NT2/D1 (cell line): ENCODE measurements at regions not wholly inside any gene's neighbourhood (a gene's known extent, or its start where the extent isn't known, plus 50 kb on each side); places are given as distances from the start of the nearest gene placed in this dataset.

Experiments
- SUZ12 ChIP-seq: IDR thresholded peaks from 2 replicates; pipeline ENCODE4 v1.6.1; 2011; ENCODE audit not compliant: insufficient read length, insufficient read depth; ENCODE audit errors: extremely low read depth
- ZNF274 ChIP-seq: IDR thresholded peaks from 2 replicates; pipeline ENCODE4 v1.6.1; 2011; ENCODE audit warnings: mild to moderate bottlenecking, low read depth, low read length

- TF ChIP-seq ZNF274 (no peak), SUZ12 (no peak)
Measured at GRCh38 chr6:163948250-163948649, 533.7 kb downstream of the QKI start.
